ENCODE measurements at regions not wholly inside any gene's neighbourhood (a gene's known extent, or its start where the extent isn't known, plus 50 kb on each side); places are given as distances from the start of the nearest gene placed in this dataset.

DNA sequence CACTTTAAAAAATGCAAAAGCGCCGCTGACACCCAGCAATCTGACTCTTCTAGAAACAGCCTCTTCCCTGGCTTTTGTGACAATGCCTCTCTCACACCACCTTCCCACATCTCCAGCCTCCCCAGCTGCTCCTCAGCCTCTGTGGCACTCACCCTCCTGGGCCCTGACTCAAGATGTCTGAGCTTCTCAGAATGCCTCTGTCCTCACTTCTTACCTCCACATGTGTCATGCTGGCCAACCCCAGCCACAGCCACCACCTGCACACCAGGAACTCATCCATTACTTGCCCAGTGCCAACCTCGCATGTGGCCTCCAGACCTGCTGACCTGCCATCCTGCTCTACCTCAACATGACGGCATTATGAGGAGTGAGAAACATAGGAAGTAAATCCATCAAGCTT lies 249.8 kb upstream of the RAB6C start:
- no peak for DNase-seq (ENCODE audit: low read depth in 4 of 4, low spot score in 3 of 4)

GRCh38 chr2:129730979-129731378 lies 248.5 kb upstream of the RAB6C start:
- DNase-seq (ENCODE audit: low read depth in 4 of 4, low spot score in 3 of 4), result no peak

- DNase-seq (ENCODE audit: low read depth in 4 of 4, low spot score in 3 of 4), result no peak
Measured at GRCh38 chr2:129731907-129732629, 247.4 kb upstream of the RAB6C start.

DNA sequence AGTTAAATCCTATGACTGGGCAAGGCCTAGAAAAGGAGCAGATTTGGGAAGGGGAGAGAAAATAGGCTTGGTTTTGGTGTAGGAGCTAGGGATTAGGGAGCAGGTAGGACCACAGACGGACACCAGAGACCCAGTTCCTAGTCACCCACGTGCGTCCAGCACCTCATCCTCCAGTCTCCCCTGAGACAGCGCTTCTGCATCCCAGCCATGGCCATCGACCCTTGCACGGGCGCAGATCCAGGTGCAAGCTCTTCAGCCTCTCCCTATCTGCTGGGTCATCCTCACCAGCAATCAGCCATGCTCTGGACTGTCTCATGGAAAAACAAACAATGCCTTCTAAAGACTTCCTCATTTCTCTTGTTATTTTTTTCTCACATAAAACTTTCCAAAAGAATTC lies 246.8 kb upstream of the RAB6C start:
- DNase-seq (ENCODE audit: low read depth in 4 of 4, low spot score in 3 of 4), result no peak

GRCh38 chr2:129733041-129733440 lies 246.4 kb upstream of the RAB6C start:
- no peak for DNase-seq (ENCODE audit: low read depth in 4 of 4, low spot score in 3 of 4)

DNA sequence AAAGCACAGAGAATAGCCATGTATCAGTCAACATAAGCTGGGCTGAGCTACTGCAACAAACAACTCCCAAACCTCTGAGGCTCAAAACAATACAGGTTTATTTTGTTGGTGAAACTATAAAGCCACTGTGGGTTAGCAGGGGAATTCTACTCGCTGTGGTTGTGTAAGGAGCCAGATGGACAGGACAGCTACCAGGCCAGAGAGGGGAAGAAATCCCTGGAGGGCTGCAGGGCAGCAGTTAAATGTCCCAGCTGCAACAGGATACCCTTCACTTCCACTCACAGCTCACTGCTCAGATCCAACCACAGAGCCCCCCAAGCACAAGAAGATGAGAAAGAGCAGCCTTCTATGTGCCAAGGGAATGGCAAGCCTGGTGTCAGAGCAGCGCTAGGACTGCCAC lies 245.9 kb upstream of the RAB6C start:
- DNase-seq (ENCODE audit: low read depth in 4 of 4, low spot score in 3 of 4), result no peak

DNA sequence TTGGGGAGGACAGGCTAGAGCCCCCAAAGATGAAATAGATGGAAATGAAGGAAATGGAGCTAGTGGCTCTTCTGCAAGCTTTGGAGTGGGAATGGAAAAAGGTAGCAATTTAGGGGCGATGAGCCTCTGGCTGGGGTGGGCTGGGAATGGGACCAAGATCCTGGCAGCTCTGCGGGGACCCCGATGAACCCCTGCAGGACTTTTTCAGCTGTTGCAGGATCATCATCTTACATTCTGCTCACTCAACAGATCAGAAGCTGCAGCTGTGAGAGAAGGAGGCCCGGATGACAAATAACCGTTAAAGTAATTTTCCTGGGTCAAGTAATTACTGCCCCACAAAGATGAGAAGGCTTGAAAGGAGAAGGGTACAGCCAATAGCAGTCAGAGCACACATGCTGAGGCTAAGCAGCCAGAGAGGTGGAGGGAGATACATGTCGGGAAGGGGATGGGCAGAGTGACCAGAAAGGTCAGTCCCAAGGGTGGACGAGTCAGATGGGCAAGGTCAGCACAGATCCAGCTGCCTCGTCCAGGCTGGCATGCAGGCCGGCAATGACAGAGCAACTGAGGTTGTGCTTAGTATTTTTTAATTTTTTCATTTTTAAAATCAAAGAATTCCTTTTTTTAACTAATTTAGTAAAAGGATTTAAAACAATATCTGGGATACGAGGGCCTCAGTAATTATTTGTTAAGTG lies 245.0 kb upstream of the RAB6C start:
- DNase-seq (ENCODE audit: low read depth in 4 of 4, low spot score in 3 of 4), result no peak

DNA sequence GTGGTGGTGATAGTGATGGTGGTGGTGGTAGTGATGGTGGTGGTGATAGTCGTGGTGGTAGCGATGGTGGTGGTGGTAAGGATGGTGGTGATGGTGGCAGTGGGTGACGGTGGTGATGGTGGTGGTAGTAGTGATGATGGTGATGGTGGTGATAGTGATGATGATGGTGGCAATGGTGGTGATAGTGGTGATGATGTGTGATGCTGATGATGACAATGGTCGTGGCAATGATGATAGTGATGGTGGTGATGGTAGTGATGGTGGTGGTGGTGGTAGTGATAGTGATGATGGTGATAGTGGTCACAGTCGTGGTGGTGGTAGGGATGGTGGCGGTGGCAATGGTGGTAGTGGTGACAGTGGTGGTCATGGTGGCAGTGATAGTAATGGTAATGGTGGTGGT lies 243.9 kb upstream of the RAB6C start:
- DNase-seq (ENCODE audit: low read depth in 4 of 4, low spot score in 3 of 4), result no peak

- DNase-seq (ENCODE audit: low read depth in 4 of 4, low spot score in 3 of 4), result no peak
Measured at GRCh38 chr2:129737660-129738527, 241.6 kb upstream of the RAB6C start.

DNA sequence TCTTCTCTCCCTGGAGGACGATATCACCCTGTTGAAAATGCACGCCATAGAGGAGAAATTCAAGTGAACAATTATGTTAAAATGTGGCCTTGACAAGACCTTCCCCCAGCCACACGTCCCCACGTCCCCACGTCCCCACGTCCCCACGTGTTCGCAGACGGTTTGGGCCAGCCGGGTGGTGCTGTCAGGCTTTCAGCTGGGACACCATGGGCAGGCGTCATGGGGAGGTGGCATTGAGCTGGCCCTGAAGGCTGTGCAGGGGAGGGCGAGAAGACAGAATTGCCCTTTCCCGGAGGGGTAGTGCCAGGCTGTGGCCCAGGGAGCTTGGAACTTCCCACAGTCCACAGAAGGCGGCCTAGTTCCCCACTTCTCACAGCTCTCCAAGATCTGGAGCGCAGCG lies 240.7 kb upstream of the RAB6C start:
- DNase-seq (ENCODE audit: low read depth in 4 of 4, low spot score in 3 of 4), result no peak

DNA sequence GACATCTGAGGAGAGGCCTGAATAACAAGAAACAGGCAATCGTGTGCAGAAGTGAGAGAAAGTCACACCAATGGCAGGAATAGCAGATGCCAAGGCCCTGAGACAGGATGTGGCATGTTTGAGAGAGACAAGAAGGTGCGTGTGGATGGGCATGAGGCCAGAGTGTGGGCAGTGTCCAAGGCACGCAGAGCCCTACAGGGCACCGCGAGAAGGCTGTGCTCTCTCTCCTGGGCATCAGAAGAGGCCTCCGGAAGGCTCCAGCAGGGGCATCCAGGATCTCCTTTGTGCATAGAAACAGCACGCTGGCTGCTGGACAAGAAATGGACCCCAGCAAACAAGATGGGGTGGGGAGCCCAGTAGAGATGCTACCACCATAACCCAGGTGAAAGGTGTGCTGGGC lies 239.0 kb upstream of the RAB6C start:
- no peak for DNase-seq (ENCODE audit: low read depth in 4 of 4, low spot score in 3 of 4)

DNA sequence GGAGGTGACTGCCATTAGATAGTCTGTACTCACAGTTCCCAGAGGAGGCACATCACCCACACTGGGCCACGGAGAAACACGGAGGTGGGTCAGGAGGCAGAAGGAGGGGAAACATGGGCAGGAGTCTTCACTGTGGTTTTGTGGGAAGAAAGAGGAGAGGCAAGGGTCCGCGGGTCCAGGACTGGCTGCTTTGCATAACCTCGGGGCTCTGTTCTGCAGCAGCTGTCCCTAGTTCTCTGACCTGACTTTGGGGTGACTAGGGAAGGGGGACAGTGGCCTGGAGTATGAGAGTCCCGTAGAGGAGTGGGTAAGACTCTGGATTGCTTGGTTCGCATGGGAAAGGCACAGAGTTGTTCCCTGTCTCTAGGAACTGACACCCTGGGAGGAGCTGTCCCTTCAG lies 238.3 kb upstream of the RAB6C start:
- no peak for DNase-seq (ENCODE audit: low read depth in 4 of 4, low spot score in 3 of 4)

DNA sequence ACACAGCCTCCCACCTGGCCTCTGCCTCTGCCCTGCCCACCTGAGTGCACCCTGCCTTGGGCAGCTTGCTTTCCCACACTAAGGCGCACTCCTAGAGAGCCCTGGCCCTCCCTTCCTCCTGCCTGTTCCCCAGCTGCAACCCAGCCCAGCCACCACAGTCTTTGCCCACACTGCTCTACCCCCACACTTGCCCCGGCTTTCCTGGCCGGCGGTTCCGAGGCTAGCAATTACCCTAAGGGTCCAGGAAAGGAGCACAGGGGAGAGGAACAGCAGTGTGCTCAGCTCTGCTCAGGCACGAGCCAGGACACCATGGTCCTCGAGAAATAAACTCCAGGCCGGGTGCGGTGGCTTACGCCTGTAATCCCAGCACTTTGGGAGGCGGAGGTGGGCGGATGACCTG lies 237.8 kb upstream of the RAB6C start:
- DNase-seq (ENCODE audit: low read depth in 4 of 4, low spot score in 3 of 4), result no peak

GRCh38 chr2:129742415-129743180 lies 236.9 kb upstream of the RAB6C start:
- no peak for DNase-seq (ENCODE audit: low read depth in 4 of 4, low spot score in 3 of 4)

GRCh38 chr2:129744141-129744540 lies 235.3 kb upstream of the RAB6C start:
- DNase-seq (ENCODE audit: low read depth in 4 of 4, low spot score in 3 of 4), result no peak

DNA sequence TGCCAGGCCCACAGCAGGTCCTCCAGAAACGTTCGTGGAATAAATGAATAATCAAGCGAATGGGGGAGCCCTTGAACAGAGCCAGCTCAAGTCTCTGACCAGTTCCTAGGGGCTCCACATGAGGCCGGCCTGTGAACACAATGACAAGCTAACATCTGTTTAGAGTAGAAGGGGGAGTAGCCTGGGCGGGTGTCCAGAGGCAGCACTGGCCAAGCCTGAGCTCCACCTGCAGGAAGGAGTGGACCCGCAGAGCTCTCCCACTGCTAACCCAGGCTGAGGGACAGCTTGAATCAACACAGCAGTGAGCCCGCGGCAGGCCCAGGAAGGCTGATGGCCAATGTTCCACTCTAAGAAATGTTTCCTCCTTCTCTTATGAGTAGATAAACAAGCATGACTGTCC lies 234.8 kb upstream of the RAB6C start:
- DNase-seq (ENCODE audit: low read depth in 4 of 4, low spot score in 3 of 4), result no peak

- DNase-seq (ENCODE audit: low read depth in 4 of 4, low spot score in 3 of 4), result no peak
Measured at GRCh38 chr2:129747500-129748125, 231.9 kb upstream of the RAB6C start.

- no peak for DNase-seq (ENCODE audit: low read depth in 4 of 4, low spot score in 3 of 4)
Measured at GRCh38 chr2:129748250-129748649, 231.2 kb upstream of the RAB6C start.

- DNase-seq (ENCODE audit: low read depth in 4 of 4, low spot score in 3 of 4), result no peak
Measured at GRCh38 chr2:129748653-129749052, 230.8 kb upstream of the RAB6C start.

GRCh38 chr2:129751409-129751808 lies 228.1 kb upstream of the RAB6C start:
- DNase-seq (ENCODE audit: low read depth in 4 of 4, low spot score in 3 of 4), result no peak
